Left lung (tissue), 4 donors: ENCODE measurements at regions not wholly inside any gene's neighbourhood (a gene's known extent, or its start where the extent isn't known, plus 50 kb on each side); places are given as distances from the start of the nearest gene placed in this dataset.
A peak's percentile ranks its signal among the peaks of the same experiment; 100 is the strongest.

Experiments used
- ATAC-seq: fragments of 200-7000 bp; cut with Tn5 transposase; one replicate; pipeline ENCODE4 v1.9.1; 2020; ENCODE audit warnings: moderate library complexity
- DNase-seq, 4 donors: peaks; one replicate each; pipeline ENCODE4 v3.0.0-alpha.2; 2013 to 2020
- H3K27ac ChIP-seq, 2 donors: fragments of 200-600 bp; sonication (generic) in 1 of 2; one replicate each; pipeline versions ENCODE4 v1.5.0 to v1.8.0; 2020 to 2021
- H3K27me3 ChIP-seq, 2 donors: fragments of 200-600 bp; sonication (generic) in 1 of 2; one replicate each; pipeline versions ENCODE4 v1.5.0 to v1.8.0; 2020 to 2021
- H3K36me3 ChIP-seq, 2 donors: fragments of 200-600 bp; sonication (generic) in 1 of 2; one replicate each; pipeline versions ENCODE4 v1.5.0 to v1.8.0; 2020 to 2021
- H3K4me1 ChIP-seq, 2 donors: fragments of 200-600 bp; one replicate each; pipeline ENCODE4 v1.8.0; 2021
- H3K4me3 ChIP-seq, 2 donors: fragments of 200-600 bp; sonication (generic) in 1 of 2; one replicate each; pipeline versions ENCODE4 v1.5.0 to v1.8.0; 2020 to 2021; ENCODE audit warnings: mild to moderate bottlenecking in 1 of 2
- H3K9me3 ChIP-seq, 2 donors: fragments of 200-600 bp; sonication (generic) in 1 of 2; one replicate each; pipeline versions ENCODE4 v1.5.0 to v1.8.0; 2020 to 2021
- CTCF ChIP-seq, 2 donors: fragments of 200-600 bp; sonication (generic) in 1 of 2; IDR thresholded peaks; one replicate each; pipeline versions ENCODE4 v1.5.0 to v1.8.0; 2021; ENCODE audit warnings: antibody characterized with exemption in 2 of 2
- intact Hi-C, 2 donors: fragments of 100-400 bp; cut with DNase I; formaldehyde crosslinking; loops; one replicate each; pipeline versions ENCODE4 v1.11.2 to v1.14.2; 2022
- donor health status: DM: no; HTN: yes; CAD: no.
- donor health status: DM: no; HTN: no; CAD: no.

DNA sequence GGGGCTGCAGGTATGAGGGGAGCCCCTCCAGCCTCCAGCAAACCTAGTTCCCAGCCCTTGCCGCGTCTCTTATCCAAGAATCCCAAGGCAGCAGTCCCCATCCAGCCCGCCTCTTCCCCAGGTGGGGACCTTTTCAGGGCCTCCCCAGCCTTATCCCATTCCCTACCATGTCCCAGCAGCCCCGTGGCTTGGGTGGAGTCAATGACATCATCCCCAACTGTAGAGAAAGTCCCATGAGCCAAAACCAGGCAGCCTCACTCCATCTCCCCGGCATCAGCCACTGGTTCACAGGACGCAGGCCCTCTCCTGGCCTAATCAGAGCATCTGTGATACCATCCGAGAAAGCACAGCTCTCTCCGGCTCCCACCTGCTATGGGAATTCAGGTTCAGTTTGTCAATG, 131.0 kb downstream of the NCOR2 start:
- intact Hi-C loops, result no loop called here
- Histone ChIP-seq H3K27ac (no peak overlapping the region), H3K4me3 (no peak overlapping the region), H3K27me3 (no peaks in the 10 kb centered on the region), H3K4me1 (peaks cover 10 to 35% of the 10 kb centered on the region in 2 donors), H3K9me3 (no peaks in the 10 kb centered on the region), H3K36me3 (peaks cover 0 to 45% of the 10 kb centered on the region in 2 donors)
- ATAC-seq (no peak), DNase-seq (no peak)
- TF ChIP-seq CTCF (IDR thresholded peaks at IDR 0.05), result no peak

GRCh38 chr12:124435806-124436345, 131.5 kb downstream of the NCOR2 start:
- Histone ChIP-seq H3K4me3 (no peak overlapping the region), H3K36me3 (peaks cover 0 to 40% of the 10 kb centered on the region in 2 donors), H3K4me1 (peaks cover 8 to 34% of the 10 kb centered on the region in 2 donors), H3K9me3 (no peaks in the 10 kb centered on the region), H3K27ac (no peak overlapping the region), H3K27me3 (no peaks in the 10 kb centered on the region)
- no peak for ATAC-seq
- intact Hi-C loops, result no loop called here
- peak in 1 of 4 donors; percentile 71 for DNase-seq
- TF ChIP-seq CTCF (IDR thresholded peaks at IDR 0.05), result no peak

GRCh38 chr12:124434951-124435805, 132.2 kb downstream of the NCOR2 start:
- no peak overlapping the region for H3K4me3 ChIP-seq
- no peak for ATAC-seq
- H3K4me1 ChIP-seq, result peaks cover 4 to 27% of the 10 kb centered on the region in 2 donors
- H3K36me3 ChIP-seq, result peaks cover 0 to 41% of the 10 kb centered on the region in 2 donors
- no peak for TF ChIP-seq CTCF (IDR thresholded peaks at IDR 0.05)
- H3K27me3 ChIP-seq, result no peaks in the 10 kb centered on the region
- H3K9me3 ChIP-seq, result no peaks in the 10 kb centered on the region
- intact Hi-C loops, result no loop called here
- peak in 1 of 4 donors; percentile 57 for DNase-seq
- no peak overlapping the region for H3K27ac ChIP-seq

DNA sequence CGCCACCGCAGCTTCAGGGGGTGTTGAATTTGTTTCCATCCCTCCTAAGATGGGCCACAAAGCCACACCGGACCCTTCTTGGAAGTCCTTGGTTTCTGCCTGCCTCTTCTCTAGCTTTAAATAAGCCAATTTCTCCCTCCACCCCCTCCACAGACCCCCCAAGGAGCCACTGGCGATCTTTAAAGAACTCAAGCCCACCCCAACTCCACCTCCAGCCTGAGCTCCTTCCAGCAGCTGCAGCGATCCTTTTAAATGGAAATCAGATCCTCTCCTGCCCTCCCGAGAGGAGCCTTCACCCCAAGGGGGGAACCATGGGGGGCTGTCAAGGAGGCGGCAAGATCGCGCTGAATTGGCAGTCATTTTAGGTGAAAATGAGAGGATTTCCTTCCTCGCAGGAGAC, 133.1 kb downstream of the NCOR2 start:
- TF ChIP-seq CTCF (IDR thresholded peaks at IDR 0.05), result no peak
- H3K36me3 ChIP-seq, result peaks cover 0 to 50% of the 10 kb centered on the region in 2 donors
- intact Hi-C loops, result no loop called here
- ATAC-seq (no peak), DNase-seq (peak in 1 of 4 donors; percentile 31)
- no peaks in the 10 kb centered on the region for H3K27me3 ChIP-seq
- peaks cover 4 to 23% of the 10 kb centered on the region in 2 donors for H3K4me1 ChIP-seq
- no peak overlapping the region for H3K27ac ChIP-seq
- H3K9me3 ChIP-seq, result no peaks in the 10 kb centered on the region
- H3K4me3 ChIP-seq, result no peak overlapping the region

DNA sequence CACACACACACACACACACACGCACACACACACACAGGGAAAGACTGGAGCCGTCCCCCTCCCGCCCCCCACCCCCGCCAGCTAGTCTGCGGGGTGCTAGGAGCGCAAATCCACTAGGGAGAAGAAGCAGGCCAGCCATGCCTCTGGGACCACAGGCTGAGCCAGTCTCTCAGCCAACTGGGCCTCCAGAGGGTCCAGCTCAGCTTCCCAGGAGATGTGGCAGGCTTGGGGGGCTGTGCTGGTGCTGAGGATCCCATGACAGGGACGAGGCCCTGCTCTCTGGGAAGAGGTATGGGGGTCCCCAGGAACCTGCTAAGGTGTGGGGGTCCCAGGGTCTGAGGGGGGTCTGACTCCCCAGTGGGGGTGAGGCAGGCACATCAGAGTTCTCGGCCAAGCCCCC, 133.5 kb downstream of the NCOR2 start:
- no peak for TF ChIP-seq CTCF (IDR thresholded peaks at IDR 0.05)
- intact Hi-C loops, result no loop called here
- H3K27me3 ChIP-seq, result no peaks in the 10 kb centered on the region
- peaks cover 9 to 28% of the 10 kb centered on the region in 2 donors for H3K4me1 ChIP-seq
- no peaks in the 10 kb centered on the region for H3K9me3 ChIP-seq
- DNase-seq (peak in 1 of 4 donors; percentile 49), ATAC-seq (no peak)
- H3K36me3 ChIP-seq, result peaks cover 0 to 54% of the 10 kb centered on the region in 2 donors
- H3K27ac ChIP-seq, result no peak overlapping the region
- H3K4me3 ChIP-seq, result no peak overlapping the region
